KOPT-K1 (cell line): ENCODE measurements at regions not wholly inside any gene's neighbourhood (a gene's known extent, or its start where the extent isn't known, plus 50 kb on each side); places are given as distances from the start of the nearest gene placed in this dataset.

ENCODE experiments used
- H3K27ac ChIP-seq: fragments of 200-600 bp; sonication (generic); 2 replicates; pipeline ENCODE4 v1.5.1; 2016; ENCODE audit warnings: antibody characterized with exemption, mild to moderate bottlenecking, low read depth, low read length; ENCODE audit not compliant: poor library complexity, severe bottlenecking
- H3K36me3 ChIP-seq: fragments of 200-600 bp; sonication (generic); 2 replicates; pipeline ENCODE4 v1.5.1; 2017; ENCODE audit warnings: antibody characterized with exemption, mild to moderate bottlenecking, low read length, moderate library complexity; ENCODE audit not compliant: insufficient read depth
- H3K9me3 ChIP-seq: fragments of 200-600 bp; sonication (generic); 2 replicates; pipeline ENCODE4 v1.5.1; 2017; ENCODE audit warnings: antibody characterized with exemption, low read length, mild to moderate bottlenecking; ENCODE audit not compliant: insufficient read depth, poor library complexity, severe bottlenecking

- Histone ChIP-seq H3K27ac (peak overlapping the region; percentile 87), H3K9me3 (peaks cover 28% of the 10 kb centered on the region), H3K36me3 (no peaks in the 10 kb centered on the region)
Measured at GRCh38 chr21:38938343-38938742, 132.6 kb downstream of the ETS2 start.

- no peaks in the 10 kb centered on the region for H3K36me3 ChIP-seq
- peaks cover 23% of the 10 kb centered on the region for H3K9me3 ChIP-seq
- peak overlapping the region; percentile 87 for H3K27ac ChIP-seq
Measured at GRCh38 chr21:38937844-38938243, 132.1 kb downstream of the ETS2 start.

- Histone ChIP-seq H3K36me3 (no peaks in the 10 kb centered on the region), H3K9me3 (peaks cover 18% of the 10 kb centered on the region), H3K27ac (peak overlapping the region; percentile 87)
Measured at GRCh38 chr21:38937286-38937790, 131.6 kb downstream of the ETS2 start.

GRCh38 chr21:38936240-38936639 is 130.5 kb downstream of the ETS2 start:
- Histone ChIP-seq H3K27ac (peak overlapping the region; percentile 87), H3K9me3 (peaks cover 7% of the 10 kb centered on the region), H3K36me3 (no peaks in the 10 kb centered on the region)

GRCh38 chr21:38933731-38934130 is 128.0 kb downstream of the ETS2 start:
- no peaks in the 10 kb centered on the region for H3K36me3 ChIP-seq
- H3K9me3 ChIP-seq = peaks cover 12% of the 10 kb centered on the region
- no peak overlapping the region for H3K27ac ChIP-seq

GRCh38 chr21:38931291-38931690 is 125.6 kb downstream of the ETS2 start:
- Histone ChIP-seq H3K9me3 (peaks cover 12% of the 10 kb centered on the region), H3K27ac (peak overlapping the region; percentile 80), H3K36me3 (no peaks in the 10 kb centered on the region)

- peaks cover 12% of the 10 kb centered on the region for H3K9me3 ChIP-seq
- peak overlapping the region; percentile 80 for H3K27ac ChIP-seq
- H3K36me3 ChIP-seq = no peaks in the 10 kb centered on the region
Measured at GRCh38 chr21:38930853-38931252, 125.1 kb downstream of the ETS2 start.

GRCh38 chr21:38930066-38930465 is 124.3 kb downstream of the ETS2 start:
- Histone ChIP-seq H3K9me3 (peaks cover 12% of the 10 kb centered on the region), H3K27ac (peak overlapping the region; percentile 80), H3K36me3 (no peaks in the 10 kb centered on the region)

- Histone ChIP-seq H3K36me3 (no peaks in the 10 kb centered on the region), H3K9me3 (peaks cover 12% of the 10 kb centered on the region), H3K27ac (peak overlapping the region; percentile 80)
Measured at GRCh38 chr21:38929652-38930051, 123.9 kb downstream of the ETS2 start.

GRCh38 chr21:38929142-38929541 is 123.4 kb downstream of the ETS2 start:
- Histone ChIP-seq H3K9me3 (peaks cover 12% of the 10 kb centered on the region), H3K27ac (peak overlapping the region; percentile 80), H3K36me3 (no peaks in the 10 kb centered on the region)

GRCh38 chr21:38927776-38928175 is 122.0 kb downstream of the ETS2 start:
- Histone ChIP-seq H3K9me3 (peaks cover 12% of the 10 kb centered on the region), H3K36me3 (no peaks in the 10 kb centered on the region), H3K27ac (peak overlapping the region; percentile 80)

GRCh38 chr21:38925923-38926322 is 120.2 kb downstream of the ETS2 start:
- peaks cover 12% of the 10 kb centered on the region for H3K9me3 ChIP-seq
- no peaks in the 10 kb centered on the region for H3K36me3 ChIP-seq
- peak overlapping the region; percentile 80 for H3K27ac ChIP-seq

- Histone ChIP-seq H3K9me3 (peaks cover 12% of the 10 kb centered on the region), H3K27ac (peak overlapping the region; percentile 80)
Measured at GRCh38 chr21:38925478-38925877, 119.7 kb downstream of the ETS2 start.

GRCh38 chr21:38924954-38925353 is 119.2 kb downstream of the ETS2 start:
- H3K27ac ChIP-seq = peak overlapping the region; percentile 80
- H3K9me3 ChIP-seq = peaks cover 12% of the 10 kb centered on the region
- no peaks in the 10 kb centered on the region for H3K36me3 ChIP-seq

More at GRCh38 chr21:38925478-38925877, 119.7 kb downstream of the ETS2 start:
- H3K36me3 ChIP-seq = no peaks in the 10 kb centered on the region

- H3K36me3 ChIP-seq = no peaks in the 10 kb centered on the region
- peak overlapping the region; percentile 12 for H3K27ac ChIP-seq
- H3K9me3 ChIP-seq = no peaks in the 10 kb centered on the region
Measured at GRCh38 chr21:38923429-38923828, 117.7 kb downstream of the ETS2 start.

GRCh38 chr21:38922474-38923235 is 116.9 kb downstream of the ETS2 start:
- H3K27ac ChIP-seq = peak overlapping the region; percentile 35
- no peaks in the 10 kb centered on the region for H3K36me3 ChIP-seq
- H3K9me3 ChIP-seq = no peaks in the 10 kb centered on the region
